Right lobe of liver (tissue), 6 donors: ENCODE measurements at regions not wholly inside any gene's neighbourhood (a gene's known extent, or its start where the extent isn't known, plus 50 kb on each side); places are given as distances from the start of the nearest gene placed in this dataset.
A peak's percentile ranks its signal among the peaks of the same experiment; 100 is the strongest.

Experiments used
- ATAC-seq, 4 donors: fragments of 200-7000 bp; cut with Tn5 transposase; one replicate each; pipeline ENCODE4 v1.9.1; 2020; ENCODE audit warnings: mild to moderate bottlenecking in 4 of 4, moderate library complexity in 4 of 4
- DNase-seq, 3 donors: peaks; one replicate each; pipeline ENCODE4 v3.0.0-alpha.2; 2020
- H3K27ac ChIP-seq, 3 donors: fragments of 200-600 bp; one replicate each; pipeline ENCODE4 v1.8.0; 2022
- H3K27me3 ChIP-seq, 2 donors: fragments of 200-600 bp; one replicate each; pipeline ENCODE4 v1.8.0; 2022
- H3K36me3 ChIP-seq, 4 donors: fragments of 200-600 bp; sonication (generic) in 1 of 4; one replicate each; pipeline versions ENCODE4 v1.5.1 to v1.8.0; 2017 to 2022; ENCODE audit warnings: control low read depth in 1 of 4
- H3K4me1 ChIP-seq, 4 donors: fragments of 200-600 bp; sonication (generic) in 1 of 4; one replicate each; pipeline versions ENCODE4 v1.5.1 to v1.8.0; 2017 to 2022; ENCODE audit warnings: control low read depth in 1 of 4
- H3K4me3 ChIP-seq, 3 donors: fragments of 200-600 bp; one replicate each; pipeline ENCODE4 v1.8.0; 2022
- H3K9me3 ChIP-seq, 4 donors: fragments of 200-600 bp; sonication (generic) in 1 of 4; one replicate each; pipeline versions ENCODE4 v1.5.1 to v1.8.0; 2017 to 2022; ENCODE audit warnings: control low read depth in 1 of 4
- CTCF ChIP-seq, 4 donors: fragments of 200-600 bp in 3 of 4; fragments of 450-650 bp in 1 of 4; IDR thresholded peaks; one replicate each; pipeline versions ENCODE4 v1.5.1 to v1.8.0; 2016 to 2022; ENCODE audit warnings: antibody characterized with exemption in 4 of 4, mild to moderate bottlenecking in 2 of 4
- POLR2A ChIP-seq: fragments of 450-650 bp; IDR thresholded peaks from one replicate; pipeline ENCODE4 v1.6.1; 2017; ENCODE audit warnings: antibody characterized with exemption, mild to moderate bottlenecking
- WGBS: methylation state at CpG from one replicate; pipeline ENCODE4 v1.1.6; 2018; ENCODE audit warnings: low coverage, low lambda C conversion rate; ENCODE audit not compliant: insufficient coverage; ENCODE audit errors: missing lambda C conversion rate; 5-methylcytosine and 5-hydroxymethylcytosine counted together
- intact Hi-C, 2 donors: fragments of 100-400 bp; cut with DNase I; formaldehyde crosslinking; loops; one replicate each; pipeline versions ENCODE4 v1.11.2 to v1.14.1; 2022
- donor health status: DM: no; HTN: yes; CAD: no.
- donor health status: DM: no; HTN: no; CAD: no.
- donor health status: DM: no; HTN: no; CAD: no.
- donor health status: DM: no; HTN: yes; CAD: no.
- donor health status: DM: no; HTN: yes; CAD: no.

GRCh38 chr10:131568866-131569265, 257.3 kb upstream of the TCERG1L start:
- intact Hi-C loops, result no loop called here
- WGBS, result 60% methylated on average over 2 of the region's 7 CpGs

GRCh38 chr10:131569851-131570715, 258.6 kb upstream of the TCERG1L start:
- TF ChIP-seq CTCF (IDR thresholded peaks at IDR 0.05) (peak in 3 of 4 donors; percentile 13 to 33 (median 25)), POLR2A (no peak)
- no peaks in the 10 kb centered on the region for H3K27me3 ChIP-seq
- WGBS, result 44% methylated on average over 4 of the region's 21 CpGs
- ATAC-seq, result peak in 1 of 4 donors; percentile 15
- intact Hi-C loops, result no loop called here
- DNase-seq, result peak in 1 of 3 donors; percentile 34
- H3K9me3 ChIP-seq, result no peaks in the 10 kb centered on the region
- H3K4me3 ChIP-seq, result no peak overlapping the region
- no peak overlapping the region for H3K27ac ChIP-seq
- no peaks in the 10 kb centered on the region for H3K36me3 ChIP-seq
- H3K4me1 ChIP-seq, result no peaks in the 10 kb centered on the region

More at GRCh38 chr10:131568866-131569265, 257.3 kb upstream of the TCERG1L start:
- H3K27ac ChIP-seq, result no peak overlapping the region
- DNase-seq, result peak in 1 of 3 donors; percentile 26
- H3K4me3 ChIP-seq, result no peak overlapping the region
- no peak for ATAC-seq
- H3K36me3 ChIP-seq, result no peaks in the 10 kb centered on the region
- no peaks in the 10 kb centered on the region for H3K27me3 ChIP-seq
- TF ChIP-seq POLR2A, result no peak
- TF ChIP-seq CTCF (IDR thresholded peaks at IDR 0.05), result no peak
- no peaks in the 10 kb centered on the region for H3K4me1 ChIP-seq
- H3K9me3 ChIP-seq, result no peaks in the 10 kb centered on the region

GRCh38 chr10:131570716-131571307, 259.3 kb upstream of the TCERG1L start:
- DNase-seq, result no peak

GRCh38 chr10:131571346-131571745, 259.8 kb upstream of the TCERG1L start:
- no peak for TF ChIP-seq POLR2A
- TF ChIP-seq CTCF (IDR thresholded peaks at IDR 0.05), result no peak
- ATAC-seq (no peak), DNase-seq (no peak)
- Histone ChIP-seq H3K27ac (no peak overlapping the region), H3K4me1 (no peaks in the 10 kb centered on the region), H3K36me3 (no peaks in the 10 kb centered on the region), H3K9me3 (no peaks in the 10 kb centered on the region), H3K4me3 (no peak overlapping the region), H3K27me3 (no peaks in the 10 kb centered on the region)
- intact Hi-C loops, result no loop called here
- WGBS, result 62% methylated on average over 11 of the region's 11 CpGs

More at GRCh38 chr10:131570716-131571307, 259.3 kb upstream of the TCERG1L start:
- no peak overlapping the region for H3K4me3 ChIP-seq
- no peaks in the 10 kb centered on the region for H3K4me1 ChIP-seq
- no peaks in the 10 kb centered on the region for H3K9me3 ChIP-seq
- TF ChIP-seq CTCF (IDR thresholded peaks at IDR 0.05) (no peak), POLR2A (no peak)
- intact Hi-C loops, result no loop called here
- ATAC-seq, result no peak
- no peak overlapping the region for H3K27ac ChIP-seq
- WGBS, result 48% methylated on average over 6 of the region's 13 CpGs
- H3K36me3 ChIP-seq, result no peaks in the 10 kb centered on the region
- no peaks in the 10 kb centered on the region for H3K27me3 ChIP-seq
